GM12872 (cell line): ENCODE measurements at regions not wholly inside any gene's neighbourhood (a gene's known extent, or its start where the extent isn't known, plus 50 kb on each side); places are given as distances from the start of the nearest gene placed in this dataset.

Experiments
- CTCF ChIP-seq: IDR thresholded peaks from 3 replicates; pipeline ENCODE4 v1.5.1; 2011; ENCODE audit warnings: low read depth, mild to moderate bottlenecking, low read length, moderate library complexity; ENCODE audit not compliant: insufficient read depth

- TF ChIP-seq CTCF = no peak
Observed at GRCh38 chr9:108786901-108787689, 68.7 kb downstream of the ACTL7B start.

- TF ChIP-seq CTCF = no peak
Observed at GRCh38 chr9:108786322-108786721, 69.5 kb downstream of the ACTL7B start.

GRCh38 chr9:108784998-108785397 lies 70.8 kb downstream of the ACTL7B start:
- TF ChIP-seq CTCF = no peak

- TF ChIP-seq CTCF = no peak
Observed at GRCh38 chr9:108783731-108784495, 71.9 kb downstream of the ACTL7B start.

- TF ChIP-seq CTCF = no peak
Observed at GRCh38 chr9:108783326-108783725, 72.5 kb downstream of the ACTL7B start.

GRCh38 chr9:108780942-108781734 lies 74.6 kb downstream of the ACTL7B start:
- TF ChIP-seq CTCF = no peak
